GM23338 (cell line): ENCODE measurements at regions not wholly inside any gene's neighbourhood (a gene's known extent, or its start where the extent isn't known, plus 50 kb on each side); places are given as distances from the start of the nearest gene placed in this dataset.

ENCODE experiments used
- ATAC-seq: fragments of 200-7000 bp; cut with Tn5 transposase; 3 replicates; pipeline ENCODE4 v1.9.1; 2020
- DNase-seq: peaks from one replicate; pipeline ENCODE4 v3.0.0-alpha.2; 2015; ENCODE audit warnings: low spot score
- H2AFZ ChIP-seq: fragments of 200-600 bp; sonication (generic); 2 replicates; pipeline ENCODE4 v1.8.0; 2016; ENCODE audit warnings: antibody characterized with exemption, mild to moderate bottlenecking, moderate library complexity
- H3F3A ChIP-seq: fragments of 200-600 bp; sonication (generic); replicated peaks from 2 replicates; pipeline ENCODE4 v1.8.0; 2017; ENCODE audit warnings: antibody characterized with exemption, mixed run types, low read depth
- H3K27ac ChIP-seq: fragments of 200-600 bp; sonication (generic); 2 replicates; pipeline ENCODE4 v1.6.1; 2016; ENCODE audit warnings: low read depth
- H3K27me3 ChIP-seq: fragments of 200-600 bp; sonication (generic); 2 replicates; pipeline ENCODE4 v1.8.0; 2016; ENCODE audit warnings: mild to moderate bottlenecking, mixed run types, moderate library complexity; ENCODE audit not compliant: insufficient read depth
- H3K36me3 ChIP-seq: fragments of 200-600 bp; sonication (generic); 2 replicates; pipeline ENCODE4 v1.8.0; 2016; ENCODE audit warnings: mild to moderate bottlenecking; ENCODE audit not compliant: insufficient read depth
- H3K4me1 ChIP-seq: fragments of 200-600 bp; sonication (generic); 2 replicates; pipeline ENCODE4 v1.8.0; 2016; ENCODE audit warnings: mild to moderate bottlenecking, moderate library complexity; ENCODE audit not compliant: insufficient read depth
- H3K4me2 ChIP-seq: fragments of 200-600 bp; sonication (generic); 2 replicates; pipeline ENCODE4 v1.7.1; 2017; ENCODE audit warnings: mixed run types
- H3K4me3 ChIP-seq: fragments of 200-600 bp; sonication (generic); 2 replicates; pipeline ENCODE4 v1.6.1; 2016; ENCODE audit warnings: mixed run types
- H3K79me2 ChIP-seq: fragments of 200-600 bp; sonication (generic); replicated peaks from 2 replicates; pipeline ENCODE4 v1.8.0; 2017; ENCODE audit warnings: mild to moderate bottlenecking; ENCODE audit not compliant: insufficient read depth
- H3K9me2 ChIP-seq: fragments of 200-600 bp; sonication (generic); 2 replicates; pipeline ENCODE4 v1.8.0; 2017; ENCODE audit not compliant: insufficient read depth
- H4K20me1 ChIP-seq: fragments of 200-600 bp; sonication (generic); replicated peaks from 2 replicates; pipeline ENCODE4 v1.8.0; 2017; ENCODE audit warnings: mild to moderate bottlenecking; ENCODE audit not compliant: insufficient read depth
- H3K27ac Mint-ChIP-seq: 2 replicates; pipeline ENCODE4 v1.8.0; 2020; ENCODE audit warnings: inconsistent platforms, mild to moderate bottlenecking, moderate library complexity, mixed read lengths
- H3K27me3 Mint-ChIP-seq: 3 replicates; pipeline ENCODE4 v1.8.0; 2022; ENCODE audit warnings: low read depth, mild to moderate bottlenecking, moderate library complexity, mixed read lengths, inconsistent platforms; ENCODE audit not compliant: insufficient read depth, poor library complexity
- H3K36me3 Mint-ChIP-seq: 3 replicates; pipeline ENCODE4 v1.8.0; 2021; ENCODE audit warnings: low read depth, mild to moderate bottlenecking, inconsistent platforms, moderate library complexity, mixed read lengths
- H3K4me1 Mint-ChIP-seq: 3 replicates; pipeline ENCODE4 v1.8.0; 2020; ENCODE audit warnings: mild to moderate bottlenecking, inconsistent platforms, mixed read lengths
- H3K4me3 Mint-ChIP-seq: 3 replicates; pipeline ENCODE4 v1.8.0; 2021; ENCODE audit warnings: moderate library complexity, mild to moderate bottlenecking, inconsistent platforms, mixed read lengths
- H3K9me3 Mint-ChIP-seq: 3 replicates; pipeline ENCODE4 v1.8.0; 2020; ENCODE audit warnings: moderate library complexity, mild to moderate bottlenecking, inconsistent platforms, mixed read lengths
- EZH2 ChIP-seq: fragments of 200-600 bp; sonication (generic); IDR thresholded peaks from one replicate; pipeline ENCODE4 v1.8.0; 2017; ENCODE audit warnings: antibody characterized with exemption, mild to moderate bottlenecking, low read depth; ENCODE audit not compliant: unreplicated experiment
- JUNB ChIP-seq: IDR thresholded peaks from one replicate; pipeline ENCODE4 v1.6.1; 2016; ENCODE audit warnings: antibody characterized with exemption; ENCODE audit not compliant: unreplicated experiment
- REST ChIP-seq: IDR thresholded peaks from one replicate; pipeline ENCODE4 v1.6.1; 2018; ENCODE audit warnings: antibody characterized with exemption; ENCODE audit not compliant: unreplicated experiment
- ZNF114 ChIP-seq: fragments of 250-450 bp; sonication (Bioruptor Pico); IDR thresholded peaks from 2 replicates; pipeline ENCODE4 v1.5.0; 2020; ENCODE audit warnings: mild to moderate bottlenecking, moderate library complexity
- ZNF331 ChIP-seq: fragments of 250-450 bp; sonication (Bioruptor Pico); IDR thresholded peaks from 2 replicates; pipeline ENCODE4 v1.5.0; 2020; ENCODE audit warnings: low read depth, mild to moderate bottlenecking, moderate library complexity
- TF ChIP-seq, protein P1 (sequence below): IDR thresholded peaks from 2 replicates; pipeline ENCODE4 v1.6.1; 2016; ENCODE audit warnings: antibody characterized with exemption

DNA sequence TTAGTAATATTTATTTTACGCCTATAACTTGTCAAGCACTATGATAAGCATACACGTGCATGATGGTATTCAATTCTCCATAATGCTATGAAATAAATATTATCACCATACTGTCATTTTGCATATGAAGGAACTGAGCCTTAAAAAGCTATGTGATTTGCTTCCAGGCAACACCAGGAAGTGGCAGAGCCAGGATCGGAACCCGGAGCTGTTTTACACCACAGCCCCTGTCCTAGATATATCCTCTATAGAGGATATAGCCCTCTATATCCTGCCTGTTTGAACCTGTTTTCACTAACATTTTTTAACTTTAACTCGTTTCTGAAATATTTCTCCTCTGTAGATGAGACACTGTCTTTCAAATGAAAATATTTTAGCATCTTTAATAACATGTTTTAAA, 690.0 kb downstream of the SATB2 start:
- Histone ChIP-seq H3K4me1 (no peaks in the 10 kb centered on the region), H3F3A (no peaks in the 10 kb centered on the region), H3K4me2 (no peak overlapping the region), H2AFZ (no peak overlapping the region), H3K27ac (no peak overlapping the region), H4K20me1 (no peaks in the 10 kb centered on the region), H3K36me3 (no peaks in the 10 kb centered on the region), H3K27me3 (no peaks in the 10 kb centered on the region), H3K4me3 (no peak overlapping the region), H3K79me2 (no peaks in the 10 kb centered on the region), H3K9me2 (no peaks in the 10 kb centered on the region)
- Mint-ChIP-seq H3K27ac (no peak overlapping the region), H3K9me3 (no peaks in the 10 kb centered on the region), H3K4me3 (no peak overlapping the region), H3K27me3 (no peaks in the 10 kb centered on the region), H3K36me3 (no peaks in the 10 kb centered on the region), H3K4me1 (no peaks in the 10 kb centered on the region)
- ATAC-seq (no peak), DNase-seq (no peak)
- no peak for TF ChIP-seq JUNB

- H3K4me1 Mint-ChIP-seq = no peaks in the 10 kb centered on the region
- no peak overlapping the region for H3K4me3 Mint-ChIP-seq
These were observed 693.9 kb downstream of the SATB2 start for GRCh38 chr2:198763793-198764192.

More at GRCh38 chr2:198763793-198764192, 693.9 kb downstream of the SATB2 start:
- H3K36me3 ChIP-seq = no peaks in the 10 kb centered on the region
- H4K20me1 ChIP-seq = no peaks in the 10 kb centered on the region
- no peak overlapping the region for H3K27ac ChIP-seq
- H3K4me2 ChIP-seq = no peak overlapping the region
- no peaks in the 10 kb centered on the region for H3K4me1 ChIP-seq
- Mint-ChIP-seq H3K27me3 (no peaks in the 10 kb centered on the region), H3K27ac (no peak overlapping the region), H3K36me3 (no peaks in the 10 kb centered on the region), H3K9me3 (no peaks in the 10 kb centered on the region)
- ATAC-seq (no peak), DNase-seq (no peak)
- no peaks in the 10 kb centered on the region for H3K27me3 ChIP-seq
- H3F3A ChIP-seq = no peaks in the 10 kb centered on the region
- no peaks in the 10 kb centered on the region for H3K79me2 ChIP-seq
- H3K9me2 ChIP-seq = no peaks in the 10 kb centered on the region
- TF ChIP-seq REST = no peak
- no peak for TF ChIP-seq ZNF331 (CRISPR knock-in tag)
- TF ChIP-seq ZNF114 (CRISPR knock-in tag) = no peak
- TF ChIP-seq, protein P1, sequence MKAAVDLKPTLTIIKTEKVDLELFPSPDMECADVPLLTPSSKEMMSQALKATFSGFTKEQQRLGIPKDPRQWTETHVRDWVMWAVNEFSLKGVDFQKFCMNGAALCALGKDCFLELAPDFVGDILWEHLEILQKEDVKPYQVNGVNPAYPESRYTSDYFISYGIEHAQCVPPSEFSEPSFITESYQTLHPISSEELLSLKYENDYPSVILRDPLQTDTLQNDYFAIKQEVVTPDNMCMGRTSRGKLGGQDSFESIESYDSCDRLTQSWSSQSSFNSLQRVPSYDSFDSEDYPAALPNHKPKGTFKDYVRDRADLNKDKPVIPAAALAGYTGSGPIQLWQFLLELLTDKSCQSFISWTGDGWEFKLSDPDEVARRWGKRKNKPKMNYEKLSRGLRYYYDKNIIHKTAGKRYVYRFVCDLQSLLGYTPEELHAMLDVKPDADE = no peak
- no peak for TF ChIP-seq EZH2
- no peak overlapping the region for H3K4me3 ChIP-seq
- H2AFZ ChIP-seq = no peak overlapping the region
